ENCODE measurements at regions not wholly inside any gene's neighbourhood (a gene's known extent, or its start where the extent isn't known, plus 50 kb on each side); places are given as distances from the start of the nearest gene placed in this dataset.

DNA sequence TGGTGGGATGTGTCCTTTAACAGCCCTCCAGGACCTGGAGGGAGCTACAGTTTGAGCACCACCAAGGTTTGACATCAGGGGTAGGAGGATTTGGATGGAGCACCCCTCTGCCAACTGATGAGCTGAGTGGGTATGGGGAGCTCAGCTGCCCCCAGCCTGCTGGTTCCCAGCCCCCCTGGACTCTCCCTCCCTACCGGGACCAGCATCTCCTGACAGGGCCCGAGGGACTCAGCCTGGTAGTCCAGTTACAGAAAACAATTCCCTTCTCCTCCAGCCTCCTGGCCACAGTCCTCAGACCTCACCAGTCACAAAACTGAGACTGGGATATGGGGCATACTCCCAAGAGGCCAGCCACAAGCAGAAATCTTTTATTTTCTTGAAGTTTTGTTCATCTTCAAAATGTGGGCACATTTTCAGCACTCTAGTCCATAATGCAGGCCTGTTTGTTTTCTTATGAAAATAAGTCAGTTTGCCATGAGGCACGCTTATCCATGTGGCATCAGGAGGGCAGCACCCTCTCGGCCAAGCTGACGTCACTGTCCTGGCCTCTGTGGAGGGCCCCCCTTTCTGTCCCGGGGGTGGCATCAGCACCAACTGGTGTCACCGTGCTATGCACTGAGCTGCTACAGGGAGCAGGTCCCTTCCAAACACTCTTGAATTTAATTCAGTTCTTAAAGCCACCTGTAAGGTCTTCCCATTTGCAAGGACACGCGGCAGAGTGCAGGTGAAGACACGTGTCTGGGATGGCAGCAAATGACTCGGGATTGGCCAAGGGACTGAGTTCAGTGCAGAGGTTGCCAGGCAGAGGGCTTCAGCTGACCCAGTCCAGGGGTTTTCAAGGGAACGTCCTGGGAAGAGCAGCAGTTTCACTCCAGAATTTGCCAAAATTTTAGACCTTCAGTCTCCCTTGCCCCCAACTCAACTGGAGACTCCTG is 187.6 kb downstream of the GADD45G start:
- TF ChIP-seq, protein P1, sequence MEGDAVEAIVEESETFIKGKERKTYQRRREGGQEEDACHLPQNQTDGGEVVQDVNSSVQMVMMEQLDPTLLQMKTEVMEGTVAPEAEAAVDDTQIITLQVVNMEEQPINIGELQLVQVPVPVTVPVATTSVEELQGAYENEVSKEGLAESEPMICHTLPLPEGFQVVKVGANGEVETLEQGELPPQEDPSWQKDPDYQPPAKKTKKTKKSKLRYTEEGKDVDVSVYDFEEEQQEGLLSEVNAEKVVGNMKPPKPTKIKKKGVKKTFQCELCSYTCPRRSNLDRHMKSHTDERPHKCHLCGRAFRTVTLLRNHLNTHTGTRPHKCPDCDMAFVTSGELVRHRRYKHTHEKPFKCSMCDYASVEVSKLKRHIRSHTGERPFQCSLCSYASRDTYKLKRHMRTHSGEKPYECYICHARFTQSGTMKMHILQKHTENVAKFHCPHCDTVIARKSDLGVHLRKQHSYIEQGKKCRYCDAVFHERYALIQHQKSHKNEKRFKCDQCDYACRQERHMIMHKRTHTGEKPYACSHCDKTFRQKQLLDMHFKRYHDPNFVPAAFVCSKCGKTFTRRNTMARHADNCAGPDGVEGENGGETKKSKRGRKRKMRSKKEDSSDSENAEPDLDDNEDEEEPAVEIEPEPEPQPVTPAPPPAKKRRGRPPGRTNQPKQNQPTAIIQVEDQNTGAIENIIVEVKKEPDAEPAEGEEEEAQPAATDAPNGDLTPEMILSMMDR (optimal IDR thresholded peaks at IDR 0.05 in 1 of 3, IDR thresholded peaks at IDR 0.05 in 1 of 3, conservative IDR thresholded peaks at IDR 0.05 in 1 of 3; ENCODE audit: extremely low read depth in 1 of 3, insufficient read depth in 2 of 3, low read length in 3 of 3), result no peak
- TF ChIP-seq EZH2 (IDR thresholded peaks at IDR 0.05; ENCODE audit: low read length), result no peak

Data from keratinocyte (primary cell).